Inferior parietal cortex (tissue), 1 donor: ENCODE measurements at regions not wholly inside any gene's neighbourhood (a gene's known extent, or its start where the extent isn't known, plus 50 kb on each side); places are given as distances from the start of the nearest gene placed in this dataset.
"Not testable (repeated sequence)": the region's sequence is repeated elsewhere in the genome, so short reads cannot be mapped to it uniquely, and the experiment has no call there.

Source experiments
- DNase-seq: peaks from one replicate; pipeline ENCODE4 v3.0.0-alpha.2; 2016; ENCODE audit errors: extremely low spot score

DNA sequence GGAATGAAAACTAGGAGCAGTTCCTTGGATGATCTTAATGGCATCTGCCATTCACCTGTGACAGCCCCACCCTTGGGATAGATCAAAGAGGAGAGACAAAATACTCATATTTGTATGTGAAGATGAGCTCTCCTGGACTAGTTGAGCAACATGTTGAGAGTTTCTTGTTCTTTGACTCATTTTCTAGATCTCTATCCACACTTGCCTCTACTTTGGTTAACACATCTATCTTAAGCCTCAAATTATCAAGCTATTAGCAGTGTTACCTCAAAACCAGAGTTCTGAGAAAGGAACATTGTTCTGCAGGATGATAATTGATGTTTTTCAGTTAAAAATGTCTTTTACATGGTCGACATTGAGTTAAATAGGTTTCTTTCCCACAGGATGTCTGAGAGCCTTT is 94.2 kb upstream of the TEX13D start:
- no peak for DNase-seq

DNA sequence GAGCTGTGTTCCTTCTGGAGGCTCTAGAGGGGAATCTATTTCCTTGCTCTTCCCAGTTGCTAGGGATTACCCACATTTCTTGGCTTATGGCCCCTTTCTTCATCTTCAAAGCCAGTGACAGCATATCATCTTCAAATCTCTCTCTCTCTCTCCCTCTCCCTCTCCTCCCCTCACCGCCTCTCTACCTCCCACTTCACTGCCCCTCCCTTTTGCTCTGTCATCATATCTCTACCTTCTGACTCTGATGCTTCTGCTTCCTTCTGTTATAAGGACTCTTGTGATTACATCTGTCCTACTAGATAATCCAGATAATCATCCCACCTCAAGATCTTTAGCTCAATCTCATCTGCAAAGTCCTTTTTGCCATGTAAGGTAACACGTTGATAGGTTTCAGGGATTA is 93.1 kb upstream of the TEX13D start:
- DNase-seq = no peak

GRCh38 chrX:124239911-124240310 is 92.5 kb upstream of the TEX13D start:
- DNase-seq = no peak

DNA sequence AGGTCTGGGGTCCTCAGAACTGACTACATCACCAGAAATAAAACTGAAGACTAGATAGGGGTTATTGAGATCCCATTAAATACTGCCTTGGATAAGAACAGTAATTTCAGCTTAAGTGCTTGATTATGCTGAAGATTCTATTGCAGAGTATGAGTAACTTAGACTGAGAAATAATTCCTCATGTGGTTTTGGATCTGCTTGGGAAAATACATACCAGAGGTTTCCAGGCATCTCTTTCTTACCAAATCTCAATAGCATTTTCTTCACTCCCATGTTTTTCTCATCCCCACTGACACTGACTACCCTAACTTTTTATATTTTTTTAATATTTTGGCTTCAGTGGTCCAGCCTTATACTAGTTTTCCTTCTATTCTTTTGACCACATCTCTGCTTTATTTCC is 92.0 kb upstream of the TEX13D start:
- no peak for DNase-seq

DNA sequence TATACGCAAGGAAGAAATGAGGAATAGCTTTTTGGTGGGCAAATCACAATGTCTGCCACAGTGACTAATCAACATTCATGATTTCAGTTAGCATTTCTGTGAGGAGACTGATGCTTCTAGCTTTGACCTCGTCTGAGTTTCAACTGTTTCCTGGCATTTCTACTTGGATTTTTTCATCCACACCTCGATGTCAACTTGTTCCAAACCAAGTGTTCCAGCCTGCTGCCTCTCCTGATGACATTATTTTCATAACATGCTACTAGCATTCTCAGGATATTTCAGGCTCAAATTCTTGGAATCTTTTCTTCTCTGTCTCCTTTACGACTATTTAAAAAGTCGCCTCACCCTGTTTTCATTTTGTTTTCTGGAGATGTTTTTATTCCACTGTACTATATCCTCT is 90.3 kb upstream of the TEX13D start:
- no peak for DNase-seq

DNA sequence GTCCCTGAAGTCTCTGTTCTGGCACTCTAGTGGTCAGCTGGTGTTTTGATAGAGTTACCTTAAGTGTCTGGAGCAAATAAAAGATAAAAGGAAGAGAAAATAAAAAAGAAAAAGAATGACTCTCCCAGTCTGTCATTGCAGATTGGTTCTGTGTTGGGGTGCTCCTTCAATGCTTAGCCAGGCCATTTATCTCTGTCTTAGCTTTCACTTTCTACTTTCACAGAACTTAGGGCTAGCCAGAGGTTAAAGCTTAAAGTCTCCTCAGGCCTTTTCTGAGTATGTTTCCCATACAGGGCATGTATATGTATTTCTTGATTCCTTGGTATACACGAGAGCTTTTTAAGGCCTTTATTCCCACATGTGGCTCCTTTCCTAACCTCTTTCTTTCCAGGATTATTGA is 83.1 kb upstream of the TEX13D start:
- DNase-seq = no peak

- DNase-seq = no peak
Observed at GRCh38 chrX:124250835-124251437, 81.5 kb upstream of the TEX13D start.

GRCh38 chrX:124254611-124255010 is 77.8 kb upstream of the TEX13D start:
- no peak for DNase-seq

DNA sequence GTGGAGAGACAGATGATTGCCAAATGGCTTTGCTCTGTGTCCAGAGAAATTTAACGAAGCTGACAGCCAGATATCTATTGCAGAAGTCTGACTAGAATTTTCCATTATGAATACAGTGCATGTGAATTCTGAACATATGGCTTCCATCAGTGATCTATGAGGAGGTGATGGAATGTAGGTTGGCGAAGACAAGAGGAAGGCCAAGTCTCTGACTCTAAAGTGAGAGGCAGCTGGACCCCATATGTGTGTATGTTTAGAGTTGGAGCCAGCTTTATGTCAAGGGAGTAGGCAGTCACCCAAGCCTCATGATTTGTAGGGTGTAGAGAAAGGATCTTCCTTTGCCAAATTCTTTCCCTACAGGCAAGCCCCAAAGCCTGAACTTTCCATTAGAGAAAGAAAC is 76.2 kb upstream of the TEX13D start:
- DNase-seq = no peak

GRCh38 chrX:124256629-124257380 is 75.7 kb upstream of the TEX13D start:
- DNase-seq = no peak

GRCh38 chrX:124257924-124258702 is 74.3 kb upstream of the TEX13D start:
- DNase-seq = no peak

GRCh38 chrX:124260845-124261244 is 71.6 kb upstream of the TEX13D start:
- no peak for DNase-seq

DNA sequence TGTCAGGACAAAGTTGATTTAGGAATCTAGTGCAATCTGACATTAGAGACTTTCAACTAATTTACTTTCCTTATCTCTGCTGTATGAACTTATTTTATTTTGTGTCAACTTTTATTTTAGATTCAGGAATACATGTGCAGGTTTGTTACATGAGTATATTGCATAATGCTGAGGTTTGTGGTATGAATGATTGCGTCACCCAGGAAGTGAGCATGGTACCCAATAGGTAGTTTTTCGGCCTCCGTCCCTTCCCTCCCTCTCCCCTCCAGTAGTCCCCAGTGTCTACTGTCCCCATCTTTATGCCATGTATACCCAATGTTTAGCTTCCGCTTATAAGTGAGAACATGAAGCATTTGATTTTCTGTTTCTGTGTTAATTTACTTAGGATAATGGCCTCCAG is 68.7 kb upstream of the TEX13D start:
- DNase-seq = no peak

- DNase-seq = no peak
Observed at GRCh38 chrX:124268099-124268498, 64.4 kb upstream of the TEX13D start.

- no peak for DNase-seq
Observed at GRCh38 chrX:124269881-124270280, 62.6 kb upstream of the TEX13D start.

- DNase-seq = not testable (repeated sequence)
Observed at GRCh38 chrX:124271599-124271998, 60.9 kb upstream of the TEX13D start.

DNA sequence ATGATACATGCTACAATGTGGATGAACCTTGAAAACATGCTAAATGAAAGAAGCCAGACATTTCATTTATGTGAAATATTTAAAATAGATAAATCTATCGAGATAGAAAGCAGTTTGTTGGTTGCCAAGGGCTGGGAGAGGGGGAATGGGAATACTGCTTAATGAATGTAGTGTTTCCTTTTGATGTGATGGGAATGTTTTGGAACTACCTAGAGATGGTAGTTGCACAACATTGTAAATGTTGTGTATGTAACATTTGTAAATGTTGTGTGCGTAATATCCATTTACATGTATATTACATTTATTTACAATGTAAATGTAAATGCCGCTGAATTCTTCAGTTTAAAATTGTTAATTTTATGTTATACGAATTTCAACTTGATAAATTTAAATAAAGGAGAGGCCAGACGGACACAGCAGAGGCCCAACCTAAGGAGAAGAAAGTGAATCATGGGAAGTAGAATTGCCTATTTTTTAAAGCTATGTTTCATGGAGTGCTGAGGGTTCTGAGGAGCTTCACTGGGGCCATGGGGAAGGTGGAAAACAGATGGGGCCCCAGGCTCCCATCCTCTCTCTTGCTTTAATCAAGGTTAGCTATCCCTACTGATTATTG is 60.0 kb upstream of the TEX13D start:
- no peak for DNase-seq

- no peak for DNase-seq
Observed at GRCh38 chrX:124274438-124275181, 57.9 kb upstream of the TEX13D start.

GRCh38 chrX:124275182-124275894 is 57.1 kb upstream of the TEX13D start:
- no peak for DNase-seq

DNA sequence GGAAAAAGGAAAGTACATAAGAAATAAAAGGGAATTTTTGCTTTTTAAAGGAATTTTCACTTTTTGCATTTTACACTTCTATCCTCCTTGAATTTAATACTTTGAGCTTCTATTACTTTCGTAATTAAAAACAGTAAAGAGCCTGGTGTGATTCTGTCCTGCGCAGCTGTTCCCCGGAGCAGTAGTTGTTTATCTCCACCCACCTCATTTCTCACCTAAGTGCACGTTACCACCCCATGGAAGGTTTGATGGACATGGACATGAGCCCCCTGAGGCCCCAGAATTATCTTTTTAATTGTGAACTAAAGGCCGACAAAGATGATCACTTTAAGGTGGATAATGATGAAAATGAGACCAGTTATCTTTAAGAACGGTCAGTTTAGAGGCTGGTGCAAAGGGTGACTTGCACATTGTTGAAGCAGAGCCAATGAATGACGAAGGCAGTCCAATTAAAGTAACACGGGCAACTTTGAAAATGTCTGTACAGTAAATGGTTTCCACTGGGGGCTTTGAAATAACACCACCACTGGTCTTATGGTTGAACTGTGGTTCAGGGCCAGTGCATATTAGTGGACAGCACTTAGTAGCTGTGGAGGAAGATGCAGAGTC is 52.1 kb upstream of the TEX13D start:
- DNase-seq = no peak

DNA sequence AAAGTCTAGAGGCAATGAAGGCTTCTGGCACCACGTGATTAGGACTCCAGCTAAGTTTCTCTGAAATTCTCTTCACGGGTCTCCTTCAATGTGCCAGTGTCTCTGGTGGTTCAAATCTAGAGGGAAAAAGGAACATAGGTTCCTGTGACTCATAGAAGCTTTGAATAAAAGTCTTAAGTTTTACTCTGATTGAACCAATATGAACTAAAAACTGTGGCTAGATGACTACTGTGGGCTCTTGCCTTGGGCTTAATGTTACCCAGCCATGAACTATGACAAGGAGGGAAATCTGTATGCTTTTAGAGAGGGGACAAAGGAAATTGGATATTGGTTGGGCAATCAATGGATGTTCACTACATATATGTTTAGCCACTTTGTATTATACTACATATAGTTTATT is 49.9 kb upstream of the TEX13D start:
- DNase-seq = no peak
